ENCODE measurements at regions not wholly inside any gene's neighbourhood (a gene's known extent, or its start where the extent isn't known, plus 50 kb on each side); places are given as distances from the start of the nearest gene placed in this dataset.
"Not testable (repeated sequence)": the region's sequence is repeated elsewhere in the genome, so short reads cannot be mapped to it uniquely, and the experiment has no call there.

DNA sequence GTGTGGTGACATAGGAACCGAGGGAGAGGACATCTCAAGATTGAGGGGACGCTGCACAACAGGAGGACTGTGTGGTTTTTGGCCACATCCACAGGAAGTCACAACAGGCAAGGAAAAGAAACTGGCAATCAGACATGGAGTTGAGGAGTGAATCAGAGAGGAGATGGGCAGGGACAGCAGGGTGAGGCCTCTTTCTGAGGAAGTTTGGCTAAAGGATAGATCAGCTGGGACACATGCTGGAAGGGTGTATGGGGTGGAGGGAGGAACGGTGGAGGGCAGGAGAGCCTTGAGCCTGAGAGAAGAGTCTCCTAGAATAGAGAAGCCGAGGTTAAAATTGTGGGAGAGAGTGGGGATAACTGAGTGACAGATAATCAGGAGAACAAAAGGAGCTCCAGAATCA is 75.1 kb upstream of the CIDEA start:
- DNase-seq; H2AFZ ChIP-seq (ENCODE audit: low read depth, low read length); H4K20me1 ChIP-seq (ENCODE audit: insufficient read depth, low read length); H3K4me2 ChIP-seq (ENCODE audit: insufficient read depth, low read length); H3K9ac ChIP-seq (ENCODE audit: low read depth, low read length); H3K79me2 ChIP-seq (ENCODE audit: insufficient read depth, low read length); H3K36me3 ChIP-seq (ENCODE audit: insufficient read depth, low read length); H3K27ac ChIP-seq (ENCODE audit: low read length); ATAC-seq (ENCODE audit: insufficient read depth, low read depth); H3K4me1 ChIP-seq (ENCODE audit: insufficient read depth, low read length); H3K4me3 ChIP-seq (ENCODE audit: low read depth in 1 of 2, low read length in 2 of 2); H3K27me3 ChIP-seq (ENCODE audit: insufficient read depth, low read length, poor library complexity); H3K9me3 ChIP-seq (ENCODE audit: insufficient read depth, low read length, severe bottlenecking): not testable (repeated sequence)

DNA sequence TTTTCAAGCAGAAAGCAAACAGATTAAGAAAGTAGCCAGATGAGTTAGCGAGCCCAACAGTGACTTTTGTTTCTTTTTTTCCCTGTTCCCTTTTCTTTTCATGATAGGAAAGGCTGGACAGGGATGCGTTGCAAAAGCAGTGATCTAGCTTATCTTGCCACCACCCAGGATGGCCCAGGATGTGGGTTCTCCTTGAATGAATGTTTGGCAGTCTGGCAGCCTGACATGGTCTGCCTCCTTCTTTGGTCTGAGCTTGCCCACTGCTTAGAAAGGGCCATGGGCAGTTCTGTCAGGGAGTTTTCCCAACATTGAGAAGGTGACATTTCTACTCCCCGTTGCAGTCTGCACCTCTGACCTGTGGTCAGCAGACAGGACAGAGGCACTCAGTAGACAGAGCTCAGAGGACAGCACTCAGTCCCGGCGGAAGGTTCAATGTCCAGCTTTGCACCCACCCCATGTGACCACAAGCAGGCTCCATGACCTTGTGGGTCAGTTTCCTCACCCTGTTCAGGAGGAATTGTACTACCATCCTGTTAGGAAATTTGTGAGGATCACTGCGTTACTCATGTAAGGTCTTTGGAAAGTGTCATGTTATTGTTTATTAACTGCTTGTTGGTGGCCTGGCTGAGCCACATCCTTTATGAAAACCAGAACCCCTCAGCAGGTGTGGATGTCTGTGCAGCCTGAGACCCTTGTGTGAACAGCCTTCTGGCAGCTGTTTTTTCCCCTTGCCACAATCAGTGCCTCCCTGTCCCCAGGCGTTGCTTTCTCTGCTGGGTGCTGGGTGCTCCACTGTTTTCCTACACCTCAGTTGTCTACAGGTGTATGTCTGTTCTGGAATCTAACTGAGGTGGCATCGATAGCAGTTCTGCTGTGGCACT is 74.2 kb upstream of the CIDEA start:
- H3K79me2 ChIP-seq (ENCODE audit: insufficient read depth, low read length); DNase-seq; H3K36me3 ChIP-seq (ENCODE audit: insufficient read depth, low read length); H4K20me1 ChIP-seq (ENCODE audit: insufficient read depth, low read length); H3K9ac ChIP-seq (ENCODE audit: low read depth, low read length); H3K4me3 ChIP-seq (ENCODE audit: low read depth in 1 of 2, low read length in 2 of 2); H3K27ac ChIP-seq (ENCODE audit: low read length); H3K9me3 ChIP-seq (ENCODE audit: insufficient read depth, low read length, severe bottlenecking); H3K27me3 ChIP-seq (ENCODE audit: insufficient read depth, low read length, poor library complexity); H2AFZ ChIP-seq (ENCODE audit: low read depth, low read length); H3K4me1 ChIP-seq (ENCODE audit: insufficient read depth, low read length); H3K4me2 ChIP-seq (ENCODE audit: insufficient read depth, low read length): not testable (repeated sequence)
- peak; percentile 53; the same call in 2 of the 3 replicates for ATAC-seq (ENCODE audit: insufficient read depth, low read depth)

DNA sequence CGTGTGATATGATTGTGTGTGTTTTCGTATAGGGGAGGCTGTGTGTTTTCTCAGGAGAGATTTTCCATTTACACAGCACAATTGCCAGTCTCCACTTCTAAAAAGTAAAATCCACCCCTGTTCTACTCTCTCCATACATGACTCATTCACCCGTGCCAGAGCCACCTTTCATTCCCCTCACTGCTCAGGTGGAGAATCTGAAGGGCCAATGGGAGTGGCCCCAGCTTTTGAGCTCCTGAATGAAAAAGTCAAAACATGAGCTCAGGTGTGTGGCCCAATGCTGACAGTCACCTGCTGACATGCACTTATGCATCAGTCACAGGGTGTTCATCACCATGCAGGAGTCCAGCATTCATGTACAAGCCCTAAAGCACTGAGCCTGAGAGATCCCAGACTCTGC is 55.4 kb upstream of the CIDEA start:
- not testable (repeated sequence) for ATAC-seq (ENCODE audit: insufficient read depth, low read depth); H3K9ac ChIP-seq (ENCODE audit: low read depth, low read length); H3K27ac ChIP-seq (ENCODE audit: low read length); H3K9me3 ChIP-seq (ENCODE audit: insufficient read depth, low read length, severe bottlenecking); H3K36me3 ChIP-seq (ENCODE audit: insufficient read depth, low read length); H3K79me2 ChIP-seq (ENCODE audit: insufficient read depth, low read length); H3K4me3 ChIP-seq (ENCODE audit: low read depth in 1 of 2, low read length in 2 of 2); H3K4me1 ChIP-seq (ENCODE audit: insufficient read depth, low read length); H3K4me2 ChIP-seq (ENCODE audit: insufficient read depth, low read length); H2AFZ ChIP-seq (ENCODE audit: low read depth, low read length); DNase-seq; H3K27me3 ChIP-seq (ENCODE audit: insufficient read depth, low read length, poor library complexity); H4K20me1 ChIP-seq (ENCODE audit: insufficient read depth, low read length)

DNA sequence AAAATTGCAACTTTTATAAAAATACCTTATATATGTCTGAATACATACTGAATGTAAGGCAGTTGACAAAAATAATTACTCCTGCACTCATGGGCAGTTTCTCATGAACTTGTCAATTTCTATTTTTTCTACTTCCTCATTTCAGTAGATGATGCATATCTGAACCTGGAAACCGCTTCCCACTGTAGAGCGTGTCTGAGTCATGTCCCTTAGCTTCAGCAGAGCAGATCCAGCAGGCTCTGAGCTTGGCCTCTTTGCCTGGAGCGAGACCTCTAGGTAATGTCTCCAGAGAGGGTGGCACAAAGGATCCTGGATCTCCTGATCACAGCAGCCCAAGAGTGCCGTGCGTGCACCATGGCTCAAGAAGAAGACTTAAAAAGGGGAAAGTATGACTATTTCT is 54.0 kb upstream of the CIDEA start:
- not testable (repeated sequence) for H3K27ac ChIP-seq (ENCODE audit: low read length); H3K36me3 ChIP-seq (ENCODE audit: insufficient read depth, low read length); H3K79me2 ChIP-seq (ENCODE audit: insufficient read depth, low read length); H3K27me3 ChIP-seq (ENCODE audit: insufficient read depth, low read length, poor library complexity); H3K9me3 ChIP-seq (ENCODE audit: insufficient read depth, low read length, severe bottlenecking); ATAC-seq (ENCODE audit: insufficient read depth, low read depth); H2AFZ ChIP-seq (ENCODE audit: low read depth, low read length); H3K4me1 ChIP-seq (ENCODE audit: insufficient read depth, low read length); H3K4me3 ChIP-seq (ENCODE audit: low read depth in 1 of 2, low read length in 2 of 2); DNase-seq; H3K4me2 ChIP-seq (ENCODE audit: insufficient read depth, low read length); H4K20me1 ChIP-seq (ENCODE audit: insufficient read depth, low read length); H3K9ac ChIP-seq (ENCODE audit: low read depth, low read length)
